Urothelium cell line (cell line): ENCODE measurements at regions not wholly inside any gene's neighbourhood (a gene's known extent, or its start where the extent isn't known, plus 50 kb on each side); places are given as distances from the start of the nearest gene placed in this dataset.

Experiments
- DNase-seq: peaks from one replicate; pipeline ENCODE4 v3.0.0; 2011; ENCODE audit warnings: low spot score, mixed read lengths
- FAIRE-seq: peaks from 2 replicates; lab custom pipeline; 2011; peaks lifted over from hg19 to GRCh38; lab: Jason Lieb, UNC

GRCh38 chr6:33967966-33968724, 164.3 kb upstream of the MLN start:
- no peak for FAIRE-seq
- DNase-seq, result no peak

GRCh38 chr6:33967265-33967767, 163.5 kb upstream of the MLN start:
- FAIRE-seq (no peak), DNase-seq (no peak)

GRCh38 chr6:33966536-33966935, 162.7 kb upstream of the MLN start:
- DNase-seq (no peak), FAIRE-seq (no peak)

DNA sequence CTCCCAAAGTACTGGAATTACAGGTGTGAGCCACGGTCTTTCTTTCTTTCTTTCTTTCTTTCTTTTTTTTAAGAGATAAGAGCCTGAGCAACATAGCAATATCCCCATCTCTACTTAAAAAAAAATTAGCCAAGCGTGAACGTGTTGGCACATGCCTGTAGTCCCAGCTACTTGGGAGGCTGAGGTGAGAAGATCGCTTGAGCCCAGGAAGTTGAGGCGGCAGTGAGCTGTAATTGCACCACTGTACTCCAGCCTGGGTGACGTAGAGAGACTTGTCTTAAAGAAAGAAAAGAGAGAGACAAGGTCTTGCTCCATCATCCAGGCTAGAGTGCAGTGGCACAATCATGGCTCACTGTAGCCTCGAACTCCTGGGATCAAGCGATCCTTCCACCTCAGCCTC, 162.0 kb upstream of the MLN start:
- DNase-seq (no peak), FAIRE-seq (no peak)

DNA sequence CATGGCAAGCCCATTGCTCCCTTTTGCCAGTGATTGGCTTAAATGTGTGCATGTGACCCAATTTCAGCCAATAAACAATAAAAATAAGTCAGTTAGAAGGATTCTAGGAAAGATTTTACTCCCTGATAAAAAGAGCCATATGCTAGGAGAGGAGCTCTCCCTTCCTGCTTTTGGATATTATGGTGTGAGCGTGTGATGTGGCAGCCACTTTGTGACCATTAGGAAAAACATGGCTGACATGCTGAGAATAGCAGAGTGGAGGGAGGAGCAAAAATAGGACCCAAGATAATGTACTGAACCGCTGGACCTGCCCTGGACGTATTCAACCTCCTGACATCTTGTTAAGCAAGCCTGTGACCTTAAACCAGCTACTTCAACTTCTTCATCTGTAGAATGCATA, 160.6 kb upstream of the MLN start:
- no peak for DNase-seq

DNA sequence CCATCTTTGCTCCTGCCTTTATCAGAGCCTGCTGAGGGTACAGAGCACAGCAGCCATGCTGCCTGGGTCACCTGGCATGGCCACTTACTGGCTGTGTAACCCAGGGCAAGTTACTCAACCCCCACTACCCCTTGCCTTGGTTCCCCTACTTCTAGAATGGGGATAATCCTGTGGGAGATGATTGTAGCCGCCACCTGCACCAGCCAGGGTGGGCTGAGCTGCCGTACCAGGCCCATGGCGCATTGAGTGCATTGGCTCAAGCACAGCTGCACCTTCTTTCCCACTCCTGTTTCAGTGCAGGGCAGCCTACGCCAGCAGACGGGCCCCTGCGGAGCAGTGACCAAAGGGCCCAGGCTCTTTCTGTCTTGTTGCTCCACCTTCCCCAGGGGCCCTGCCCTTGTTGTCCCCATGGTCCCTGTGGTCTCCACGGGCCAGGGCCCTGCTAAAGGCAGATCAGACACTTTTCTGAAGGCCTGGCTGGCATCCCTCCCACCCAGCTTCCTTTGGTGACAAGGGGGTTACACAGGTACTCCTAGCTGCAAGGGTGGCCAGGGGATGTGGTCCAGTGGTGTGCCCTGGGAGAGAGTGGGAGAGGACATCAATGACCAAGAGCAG, 159.4 kb upstream of the MLN start:
- DNase-seq, result no peak
- FAIRE-seq, result no peak

More for the DNA sequence above, 160.6 kb upstream of the MLN start:
- FAIRE-seq, result no peak

- no peak for FAIRE-seq
Measured at GRCh38 chr6:33962246-33963027, 158.6 kb upstream of the MLN start.

GRCh38 chr6:33961691-33962090, 157.9 kb upstream of the MLN start:
- no peak for FAIRE-seq
- DNase-seq, result no peak

More at GRCh38 chr6:33962246-33963027, 158.6 kb upstream of the MLN start:
- peak; percentile 31 for DNase-seq

GRCh38 chr6:33960345-33961313, 156.8 kb upstream of the MLN start:
- FAIRE-seq (no peak), DNase-seq (no peak)

- FAIRE-seq, result no peak
- DNase-seq, result no peak
Measured at GRCh38 chr6:33959661-33960344, 156.0 kb upstream of the MLN start.

GRCh38 chr6:33959329-33959651, 155.5 kb upstream of the MLN start:
- FAIRE-seq, result no peak
- no peak for DNase-seq

- FAIRE-seq (no peak), DNase-seq (no peak)
Measured at GRCh38 chr6:33958526-33959328, 154.9 kb upstream of the MLN start.

DNA sequence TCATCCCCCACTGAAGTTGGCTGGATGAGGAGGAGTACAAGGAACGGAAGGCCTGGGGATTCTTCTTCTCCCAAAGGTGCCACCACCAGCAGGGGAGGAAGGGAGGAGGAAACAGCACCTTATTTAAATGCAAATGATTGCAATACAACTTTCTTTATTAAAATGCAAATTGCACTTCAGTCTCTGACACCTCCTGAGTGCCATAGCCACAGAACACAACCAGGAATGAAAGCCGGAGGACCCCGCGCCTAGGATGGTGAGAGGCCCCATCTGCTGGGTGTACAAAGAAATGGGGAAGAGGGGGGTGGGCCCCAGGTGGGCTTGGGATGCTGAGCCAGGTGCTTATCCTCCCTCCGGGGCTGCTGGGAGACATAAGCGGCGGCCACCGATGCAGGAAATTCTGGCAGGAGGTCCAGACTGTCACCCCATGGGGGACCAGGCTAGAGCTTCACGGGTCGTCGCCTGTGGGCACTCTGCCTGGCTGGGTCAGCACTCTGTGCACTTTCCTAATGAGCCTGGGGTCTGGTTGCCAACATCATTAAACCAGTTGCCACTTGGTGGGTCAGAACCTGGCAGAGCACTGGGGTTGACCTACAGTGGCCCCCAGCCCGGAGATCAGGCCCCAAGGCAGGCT, 154.2 kb upstream of the MLN start:
- FAIRE-seq (no peak), DNase-seq (no peak)

- DNase-seq, result no peak
- FAIRE-seq, result no peak
Measured at GRCh38 chr6:33957131-33957891, 153.5 kb upstream of the MLN start.

DNA sequence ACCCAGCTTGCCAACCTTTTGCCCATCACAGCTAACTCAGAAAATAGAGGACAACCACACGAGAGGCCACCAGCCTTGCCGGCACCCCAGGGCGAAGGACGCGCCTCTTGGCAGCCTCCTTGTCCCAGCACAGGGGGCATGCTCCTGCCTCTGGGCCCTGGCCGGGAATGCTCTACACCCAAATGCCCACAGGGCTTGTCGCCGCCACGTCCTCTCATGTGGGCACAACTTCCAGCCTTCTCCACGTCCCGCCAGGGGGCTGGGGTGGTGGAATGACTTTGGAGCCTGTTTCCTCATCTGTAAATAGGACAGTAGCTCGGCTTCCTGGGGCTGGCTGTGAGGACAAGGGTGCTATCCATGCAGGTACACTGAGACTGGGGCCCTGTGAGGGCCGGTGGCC, 152.4 kb upstream of the MLN start:
- DNase-seq, result no peak
- FAIRE-seq, result no peak

GRCh38 chr6:33955566-33955965, 151.8 kb upstream of the MLN start:
- DNase-seq, result no peak
- no peak for FAIRE-seq

- DNase-seq (no peak), FAIRE-seq (no peak)
Measured at GRCh38 chr6:33954453-33954852, 150.7 kb upstream of the MLN start.

GRCh38 chr6:33953171-33953570, 149.4 kb upstream of the MLN start:
- no peak for DNase-seq

More at GRCh38 chr6:33953171-33953570, 149.4 kb upstream of the MLN start:
- no peak for FAIRE-seq
